SU-DHL-6 (cell line): ENCODE measurements at regions not wholly inside any gene's neighbourhood (a gene's known extent, or its start where the extent isn't known, plus 50 kb on each side); places are given as distances from the start of the nearest gene placed in this dataset.

Experiments
- H2AFZ ChIP-seq: fragments of 200-600 bp; sonication (generic); 2 replicates; pipeline ENCODE4 v1.6.1; 2014; ENCODE audit warnings: low read depth, mild to moderate bottlenecking, moderate library complexity, mixed read lengths, antibody characterized with exemption, low read length; ENCODE audit not compliant: severe bottlenecking
- H3F3A ChIP-seq: fragments of 200-600 bp; shearing (Covaris generic); 2 replicates; pipeline ENCODE4 v1.6.0; 2016; ENCODE audit warnings: antibody characterized with exemption, mild to moderate bottlenecking; ENCODE audit not compliant: insufficient read depth
- H3K27ac ChIP-seq: fragments of 200-600 bp; sonication (generic); 2 replicates; pipeline ENCODE4 v1.5.1; 2016; ENCODE audit warnings: low read depth, mild to moderate bottlenecking, low read length, moderate library complexity, mixed read lengths
- H3K27me3 ChIP-seq: fragments of 200-600 bp; sonication (generic), shearing (Covaris generic); 2 replicates; pipeline ENCODE4 v1.6.0; 2014; ENCODE audit warnings: mild to moderate bottlenecking, low read length
- H3K36me3 ChIP-seq: fragments of 200-600 bp; sonication (generic); 2 replicates; pipeline ENCODE4 v1.6.1; 2014; ENCODE audit warnings: mild to moderate bottlenecking, low read length, mixed read lengths
- H3K4me2 ChIP-seq: fragments of 300-600, 200-600 bp; shearing (Covaris generic), sonication (generic); 2 replicates; pipeline ENCODE4 v1.6.0; 2014; ENCODE audit warnings: low read length, low read depth, mild to moderate bottlenecking; ENCODE audit not compliant: poor library complexity, severe bottlenecking
- H3K4me3 ChIP-seq: fragments of 200-600 bp; sonication (generic); 2 replicates; pipeline ENCODE4 v1.5.1; 2014; ENCODE audit warnings: antibody characterized with exemption, low read length, mild to moderate bottlenecking, mixed read lengths; ENCODE audit not compliant: insufficient read depth, poor library complexity, severe bottlenecking
- H3K79me2 ChIP-seq: fragments of 200-600 bp; sonication (generic); 2 replicates; pipeline ENCODE4 v1.6.1; 2014; ENCODE audit warnings: mild to moderate bottlenecking, low read length, moderate library complexity; ENCODE audit not compliant: insufficient read depth
- H3K9ac ChIP-seq: fragments of 200-600 bp; sonication (generic); 2 replicates; pipeline ENCODE4 v1.7.0; 2014; ENCODE audit warnings: mild to moderate bottlenecking, low read length
- H3K9me2 ChIP-seq: fragments of 200-600 bp; sonication (generic); replicated peaks from 2 replicates; pipeline ENCODE4 v1.6.1; 2014; ENCODE audit warnings: low read length; ENCODE audit not compliant: insufficient read depth
- H3K9me3 ChIP-seq: fragments of 200-600 bp; sonication (generic); 2 replicates; pipeline ENCODE4 v1.6.1; 2014; ENCODE audit warnings: low read length, mixed read lengths; ENCODE audit not compliant: insufficient read depth
- H4K20me1 ChIP-seq: fragments of 200-600 bp; sonication (generic); 2 replicates; pipeline ENCODE4 v1.6.1; 2014; ENCODE audit warnings: low read depth, mild to moderate bottlenecking, antibody characterized with exemption, low read length, moderate library complexity, mixed read lengths
- CTCF ChIP-seq: fragments of 200-600 bp; sonication (generic); IDR thresholded peaks from one replicate; pipeline ENCODE4 v1.5.1; 2017; ENCODE audit warnings: antibody characterized with exemption, mild to moderate bottlenecking, low read length, moderate library complexity; ENCODE audit not compliant: insufficient read depth, poor library complexity, severe bottlenecking
- EZH2phosphoT487 ChIP-seq: fragments of 200-600 bp; sonication (generic), shearing (Covaris generic); conservative IDR thresholded peaks from 2 replicates; pipeline ENCODE4 v1.6.1; 2018; ENCODE audit warnings: mild to moderate bottlenecking, antibody characterized with exemption, low read length, moderate library complexity, mixed read lengths

DNA sequence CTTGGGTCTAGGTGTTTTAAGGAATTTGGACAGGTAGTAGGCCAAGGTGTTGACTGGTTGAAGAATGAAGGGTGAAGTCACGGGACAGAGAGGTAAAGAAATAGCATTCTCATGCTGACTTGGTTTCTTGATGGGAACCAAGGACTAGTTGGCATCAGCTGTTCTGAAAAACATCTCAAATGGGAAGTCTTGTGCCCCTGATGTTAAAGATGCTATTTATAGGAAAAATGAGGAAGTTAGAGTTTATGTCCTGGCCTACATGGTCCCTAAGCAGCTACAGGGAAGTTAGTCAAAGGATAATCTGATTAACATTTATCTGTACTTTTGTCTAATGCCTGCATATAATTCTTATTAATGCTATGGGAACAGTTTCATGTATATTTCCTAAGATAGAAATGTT is 262.4 kb downstream of the HHIPL2 start:
- Histone ChIP-seq H3K9me2 (no peaks in the 10 kb centered on the region), H3K27ac (no peak overlapping the region), H3K4me3 (no peak overlapping the region), H3K27me3 (no peaks in the 10 kb centered on the region), H2AFZ (no peak overlapping the region), H3K36me3 (no peaks in the 10 kb centered on the region), H4K20me1 (no peaks in the 10 kb centered on the region), H3K9me3 (no peaks in the 10 kb centered on the region), H3K9ac (no peak overlapping the region), H3K4me2 (no peak overlapping the region), H3K79me2 (no peaks in the 10 kb centered on the region), H3F3A (no peaks in the 10 kb centered on the region)
- TF ChIP-seq EZH2phosphoT487 (no peak), CTCF (no peak)

DNA sequence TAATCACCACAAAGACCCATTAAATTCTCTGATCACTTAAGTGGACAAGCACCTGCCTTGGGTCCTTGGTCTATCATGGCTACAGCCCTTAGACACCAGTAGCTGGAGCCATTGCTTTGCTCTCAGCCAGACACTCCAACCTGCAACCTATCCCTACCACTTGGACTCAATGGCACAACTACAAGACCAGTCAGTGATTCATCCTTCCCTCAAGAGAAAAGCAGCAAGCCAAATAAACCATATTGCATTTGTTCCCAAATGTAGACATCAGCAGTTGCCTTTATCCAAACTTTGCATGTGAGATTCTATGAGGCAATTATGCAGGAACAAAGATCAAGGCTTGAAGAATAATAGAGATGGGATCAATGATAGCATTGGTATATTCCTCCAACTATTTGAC is 263.4 kb downstream of the HHIPL2 start:
- no peak overlapping the region for H3K27ac ChIP-seq
- H3K4me3 ChIP-seq: no peak overlapping the region
- no peaks in the 10 kb centered on the region for H3F3A ChIP-seq
- H4K20me1 ChIP-seq: no peaks in the 10 kb centered on the region
- no peaks in the 10 kb centered on the region for H3K27me3 ChIP-seq
- H3K9me2 ChIP-seq: no peaks in the 10 kb centered on the region
- H3K9ac ChIP-seq: no peak overlapping the region
- no peak overlapping the region for H2AFZ ChIP-seq
- no peaks in the 10 kb centered on the region for H3K36me3 ChIP-seq
- no peak overlapping the region for H3K4me2 ChIP-seq
- TF ChIP-seq CTCF (no peak), EZH2phosphoT487 (no peak)
- no peaks in the 10 kb centered on the region for H3K79me2 ChIP-seq
- no peaks in the 10 kb centered on the region for H3K9me3 ChIP-seq

DNA sequence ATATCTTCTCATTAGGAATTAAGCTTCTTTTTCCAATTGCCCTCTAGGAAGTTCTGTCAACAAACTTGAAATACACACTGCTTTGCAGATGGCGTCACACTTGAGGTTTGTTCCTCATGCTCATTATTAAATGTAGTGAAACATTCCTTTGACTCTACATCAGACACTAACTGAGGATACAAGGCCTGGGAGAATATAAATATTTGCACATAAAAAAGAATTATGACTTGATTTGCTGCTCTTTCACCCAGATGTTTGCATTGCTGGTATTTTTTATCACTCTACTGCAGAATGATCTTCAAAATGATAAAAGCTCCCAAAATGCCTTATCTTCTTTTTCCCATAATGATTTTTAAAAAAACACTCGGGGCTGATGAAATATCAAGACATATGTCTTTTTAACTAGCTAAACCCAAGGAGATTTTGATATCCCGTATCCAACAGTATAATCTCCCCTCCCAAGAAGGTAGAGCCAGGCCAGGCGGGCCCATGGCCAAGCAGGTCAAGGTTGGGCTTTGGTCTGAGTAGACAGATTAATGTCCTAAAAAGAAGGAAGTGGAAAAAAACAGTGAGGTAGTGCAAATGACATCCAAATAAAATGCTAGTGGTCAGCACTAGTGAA is 264.6 kb downstream of the HHIPL2 start:
- Histone ChIP-seq H3K9ac (no peak overlapping the region), H3K4me3 (no peak overlapping the region), H3K9me3 (no peaks in the 10 kb centered on the region), H3K9me2 (no peaks in the 10 kb centered on the region), H3K27ac (no peak overlapping the region), H3K4me2 (no peak overlapping the region), H3F3A (no peaks in the 10 kb centered on the region), H4K20me1 (no peaks in the 10 kb centered on the region), H2AFZ (no peak overlapping the region), H3K27me3 (no peaks in the 10 kb centered on the region), H3K79me2 (no peaks in the 10 kb centered on the region), H3K36me3 (no peaks in the 10 kb centered on the region)
- TF ChIP-seq CTCF: no peak
- TF ChIP-seq EZH2phosphoT487: no peak
